H1 (cell line): ENCODE measurements at regions not wholly inside any gene's neighbourhood (a gene's known extent, or its start where the extent isn't known, plus 50 kb on each side); places are given as distances from the start of the nearest gene placed in this dataset.

Source experiments
- CTCF ChIA-PET: fragments of 300-600 bp; sonication (Branson Sonifier 250); formaldehyde crosslinking; loops from one replicate; lab custom pipeline; 2021; ENCODE audit not compliant: partially characterized antibody; lab: Charles Lee
- POLR2A ChIA-PET: fragments of 300-600 bp; sonication (Branson Sonifier 250); formaldehyde crosslinking; loops from one replicate; lab custom pipeline; 2021; ENCODE audit warnings: inconsistent platforms; ENCODE audit not compliant: partially characterized antibody; lab: Charles Lee
- DNase-seq, 2 experiments: peaks; one replicate each; pipeline versions ENCODE4 v3.0.0 to v3.0.0-alpha.2; 2010 to 2022; ENCODE audit warnings: low spot score in 2 of 2, low read depth in 1 of 2, mixed read lengths in 1 of 2
- FAIRE-seq: peaks from 2 replicates; lab custom pipeline; 2011; peaks lifted over from hg19 to GRCh38; lab: Jason Lieb, UNC
- H2AFZ ChIP-seq: 2 replicates; pipeline ENCODE4 v1.8.1; 2012; ENCODE audit warnings: low read length, inconsistent platforms
- H2AK5ac ChIP-seq: 2 replicates; pipeline ENCODE4 v1.6.1; 2013; ENCODE audit warnings: low read depth, low read length
- H2BK120ac ChIP-seq: replicated peaks from 2 replicates; pipeline ENCODE3; 2013; ENCODE audit warnings: low read depth, low read length, inconsistent platforms
- H2BK12ac ChIP-seq: 2 replicates; pipeline ENCODE4 v1.6.1; 2013; ENCODE audit warnings: low read depth, low read length
- H2BK15ac ChIP-seq: 2 replicates; pipeline ENCODE4 v1.6.1; 2013; ENCODE audit warnings: low read length
- H2BK20ac ChIP-seq: 2 replicates; pipeline ENCODE4 v1.6.1; 2013; ENCODE audit warnings: low read length
- H2BK5ac ChIP-seq: 2 replicates; pipeline ENCODE4 v1.6.1; 2013; ENCODE audit warnings: low read depth, low read length
- H3K14ac ChIP-seq: 2 replicates; pipeline ENCODE4 v1.6.1; 2013; ENCODE audit warnings: inconsistent platforms; ENCODE audit not compliant: insufficient read length
- H3K18ac ChIP-seq: 2 replicates; pipeline ENCODE4 v1.6.1; 2013; ENCODE audit warnings: low read length; ENCODE audit errors: extremely low read depth
- H3K23ac ChIP-seq: 2 replicates; pipeline ENCODE4 v1.6.1; 2013; ENCODE audit warnings: inconsistent platforms; ENCODE audit not compliant: insufficient read length
- H3K23me2 ChIP-seq: 2 replicates; pipeline ENCODE4 v1.6.1; 2013; ENCODE audit warnings: low read depth, low read length
- H3K27ac ChIP-seq: 2 replicates; pipeline ENCODE4 v1.6.1; 2011; ENCODE audit warnings: low read depth, low read length, inconsistent platforms
- H3K27me3 ChIP-seq, 4 experiments: replicated peaks in 1 of 4; 1 replicate in 1 of 4; 2 replicates in 3 of 4; pipeline versions ENCODE4 v1.6.1 to v1.8.1; 2011 to 2013; ENCODE audit warnings: low read length in 3 of 4, mild to moderate bottlenecking in 3 of 4, inconsistent platforms in 2 of 4, mixed read lengths in 2 of 4, moderate library complexity in 1 of 4; ENCODE audit not compliant: control insufficient read depth in 3 of 4, insufficient read depth in 3 of 4; ENCODE audit errors: extremely low read depth in 1 of 4
- H3K36me3 ChIP-seq, 4 experiments: 2 replicates each; pipeline versions ENCODE4 v1.6.1 to v1.8.1; 2011 to 2013; ENCODE audit warnings: mild to moderate bottlenecking in 4 of 4, low read length in 3 of 4, moderate library complexity in 2 of 4, control low read depth in 1 of 4, inconsistent platforms in 1 of 4; ENCODE audit not compliant: insufficient read depth in 4 of 4, control insufficient read depth in 2 of 4
- H3K4ac ChIP-seq: replicated peaks from 2 replicates; pipeline ENCODE3; 2013; ENCODE audit warnings: low read length, low read depth, mixed read lengths, inconsistent platforms; ENCODE audit not compliant: insufficient read length
- H3K4me1 ChIP-seq, 4 experiments: replicated peaks in 1 of 4; 1 replicate in 1 of 4; 2 replicates in 3 of 4; pipeline versions ENCODE4 v1.6.1 to v1.8.1; 2011 to 2013; ENCODE audit warnings: low read length in 3 of 4, inconsistent platforms in 2 of 4, mixed read lengths in 1 of 4; ENCODE audit not compliant: insufficient read depth in 4 of 4, control insufficient read depth in 3 of 4
- H3K4me2 ChIP-seq, 2 experiments: 2 replicates each; pipeline versions ENCODE4 v1.6.1 to v1.8.1; 2011 to 2013; ENCODE audit warnings: low read depth in 2 of 2, low read length in 2 of 2, control low read depth in 1 of 2, inconsistent platforms in 1 of 2, mild to moderate bottlenecking in 1 of 2; ENCODE audit not compliant: insufficient read depth in 1 of 2
- H3K4me3 ChIP-seq, 4 experiments: fragments of 200-600, 300-600 bp in 1 of 4; sonication (generic), shearing (Covaris generic), sonication (Bioruptor Twin) in 1 of 4; 2 replicates each; pipeline versions ENCODE4 v1.5.1 to v1.8.1; 2011 to 2016; ENCODE audit warnings: low read length in 4 of 4, low read depth in 3 of 4, control low read depth in 2 of 4, inconsistent platforms in 2 of 4, mild to moderate bottlenecking in 2 of 4, mixed read lengths in 1 of 4, moderate library complexity in 1 of 4; ENCODE audit not compliant: insufficient read depth in 2 of 4; ENCODE audit errors: extremely low read depth in 1 of 4
- H3K56ac ChIP-seq: replicated peaks from 2 replicates; pipeline ENCODE3; 2013; ENCODE audit warnings: low read depth, mild to moderate bottlenecking, mixed read lengths, low read length, inconsistent platforms; ENCODE audit not compliant: insufficient read length
- H3K79me1 ChIP-seq: 2 replicates; pipeline ENCODE4 v1.6.1; 2013; ENCODE audit warnings: low read depth, low read length, control low read depth
- H3K79me2 ChIP-seq, 2 experiments: 2 replicates each; pipeline versions ENCODE4 v1.6.1 to v1.8.1; 2012 to 2013; ENCODE audit warnings: low read length in 2 of 2, mild to moderate bottlenecking in 2 of 2, inconsistent platforms in 1 of 2; ENCODE audit not compliant: insufficient read depth in 2 of 2, control insufficient read depth in 1 of 2
- H3K9ac ChIP-seq, 4 experiments: replicated peaks in 1 of 4; 1 replicate in 1 of 4; 2 replicates in 3 of 4; pipeline versions ENCODE4 v1.6.1 to v1.8.1; 2011 to 2013; ENCODE audit warnings: low read depth in 3 of 4, low read length in 3 of 4, control low read depth in 2 of 4, mild to moderate bottlenecking in 2 of 4, moderate library complexity in 2 of 4, inconsistent platforms in 1 of 4; ENCODE audit errors: extremely low read depth in 1 of 4
- H3K9me3 ChIP-seq, 2 experiments: 2 replicates each; pipeline versions ENCODE4 v1.6.1 to v1.8.1; 2012 to 2013; ENCODE audit warnings: mild to moderate bottlenecking in 2 of 2, moderate library complexity in 2 of 2, control low read depth in 1 of 2, inconsistent platforms in 1 of 2, low read depth in 1 of 2, low read length in 1 of 2, mixed read lengths in 1 of 2; ENCODE audit not compliant: insufficient read depth in 2 of 2
- H4K20me1 ChIP-seq, 2 experiments: replicated peaks in 1 of 2; 2 replicates each; pipeline versions ENCODE3 to v1.8.1; 2011 to 2013; ENCODE audit warnings: inconsistent platforms in 2 of 2, low read length in 2 of 2, mild to moderate bottlenecking in 1 of 2; ENCODE audit not compliant: insufficient read depth in 2 of 2, control insufficient read depth in 1 of 2
- H4K5ac ChIP-seq: 2 replicates; pipeline ENCODE4 v1.6.1; 2013; ENCODE audit warnings: low read length, low read depth, mixed read lengths, inconsistent platforms; ENCODE audit not compliant: insufficient read length
- H4K8ac ChIP-seq: 2 replicates; pipeline ENCODE4 v1.8.0; 2013; ENCODE audit warnings: mild to moderate bottlenecking, moderate library complexity, low read length, inconsistent platforms; ENCODE audit not compliant: insufficient read depth; ENCODE audit errors: extremely low read depth
- H4K91ac ChIP-seq: replicated peaks from 2 replicates; pipeline ENCODE3; 2013; ENCODE audit warnings: low read length, mixed read lengths, inconsistent platforms; ENCODE audit not compliant: insufficient read length
- ASH2L ChIP-seq: fragments of 200-600, 300-600 bp; sonication (generic); IDR thresholded peaks from one replicate; pipeline ENCODE4 v1.7.1; 2017; ENCODE audit warnings: low read length
- BCL11A ChIP-seq, 2 experiments: IDR thresholded peaks; one replicate each; pipeline ENCODE4 v1.6.1; 2011; ENCODE audit warnings: low read depth in 2 of 2, low read length in 2 of 2, mild to moderate bottlenecking in 2 of 2
- BRCA1 ChIP-seq: IDR thresholded peaks from 2 replicates; pipeline ENCODE4 v1.6.1; 2012; ENCODE audit warnings: low read depth, low read length, improper control_type of control experiment
- CBX5 ChIP-seq: fragments of 300-800, 300-1000 bp; sonication (generic); IDR thresholded peaks from 2 replicates; pipeline ENCODE4 v1.7.1; 2016; ENCODE audit warnings: antibody characterized with exemption, low read length, low read depth
- CEBPB ChIP-seq: IDR thresholded peaks from 2 replicates; pipeline ENCODE4 v1.6.1; 2012; ENCODE audit warnings: low read depth, low read length
- CHD2 ChIP-seq: IDR thresholded peaks from 2 replicates; pipeline ENCODE4 v1.6.1; 2012; ENCODE audit warnings: low read length, improper control_type of control experiment
- CREB1 ChIP-seq: IDR thresholded peaks from 2 replicates; pipeline ENCODE4 v1.6.1; 2012; ENCODE audit warnings: inconsistent platforms
- HDAC2 ChIP-seq, 2 experiments: fragments of 300-600 bp in 1 of 2; sonication (generic) in 1 of 2; IDR thresholded peaks; 2 replicates each; pipeline ENCODE4 v1.6.1; 2011 to 2012; ENCODE audit warnings: low read depth in 2 of 2, low read length in 2 of 2, mild to moderate bottlenecking in 2 of 2, moderate library complexity in 2 of 2, borderline replicate concordance in 1 of 2, inconsistent platforms in 1 of 2
- HDAC6 ChIP-seq: IDR thresholded peaks from one replicate; pipeline ENCODE4 v1.7.1; 2012; ENCODE audit warnings: low read depth, mild to moderate bottlenecking, inconsistent platforms, low read length, moderate library complexity
- POLR2A ChIP-seq, 2 experiments: IDR thresholded peaks; 1 replicate in 1 of 2; 2 replicates in 1 of 2; pipeline ENCODE4 v1.6.1; 2011; ENCODE audit warnings: low read depth in 2 of 2, low read length in 2 of 2, mild to moderate bottlenecking in 2 of 2; ENCODE audit errors: control extremely low read depth in 1 of 2
- POU5F1 ChIP-seq: IDR thresholded peaks from 2 replicates; pipeline ENCODE4 v1.6.1; 2011; ENCODE audit warnings: low read depth, mild to moderate bottlenecking, low read length, moderate library complexity
- SP1 ChIP-seq: IDR thresholded peaks from 2 replicates; pipeline ENCODE4 v1.6.1; 2011; ENCODE audit warnings: low read depth, low read length
- SP2 ChIP-seq: IDR thresholded peaks from 2 replicates; pipeline ENCODE4 v1.6.1; 2012; ENCODE audit warnings: mild to moderate bottlenecking, low read length, inconsistent platforms
- SP4 ChIP-seq: IDR thresholded peaks from 2 replicates; pipeline ENCODE4 v1.6.1; 2012; ENCODE audit warnings: low read length, inconsistent platforms
- SUZ12 ChIP-seq: fragments of 200-600 bp; sonication (generic); IDR thresholded peaks from 2 replicates; pipeline ENCODE4 v1.6.1; 2012; ENCODE audit warnings: mild to moderate bottlenecking, inconsistent platforms, low read length, moderate library complexity, mixed read lengths
- TBP ChIP-seq: IDR thresholded peaks from 2 replicates; pipeline ENCODE4 v1.6.1; 2011; ENCODE audit warnings: low read depth, low read length, improper control_type of control experiment
- TEAD4 ChIP-seq: IDR thresholded peaks from 2 replicates; pipeline ENCODE4 v1.6.1; 2012; ENCODE audit warnings: low read depth, low read length, inconsistent platforms, mixed read lengths
- YY1 ChIP-seq: IDR thresholded peaks from 2 replicates; pipeline ENCODE4 v1.6.1; 2011; ENCODE audit warnings: low read depth, mild to moderate bottlenecking, low read length

DNA sequence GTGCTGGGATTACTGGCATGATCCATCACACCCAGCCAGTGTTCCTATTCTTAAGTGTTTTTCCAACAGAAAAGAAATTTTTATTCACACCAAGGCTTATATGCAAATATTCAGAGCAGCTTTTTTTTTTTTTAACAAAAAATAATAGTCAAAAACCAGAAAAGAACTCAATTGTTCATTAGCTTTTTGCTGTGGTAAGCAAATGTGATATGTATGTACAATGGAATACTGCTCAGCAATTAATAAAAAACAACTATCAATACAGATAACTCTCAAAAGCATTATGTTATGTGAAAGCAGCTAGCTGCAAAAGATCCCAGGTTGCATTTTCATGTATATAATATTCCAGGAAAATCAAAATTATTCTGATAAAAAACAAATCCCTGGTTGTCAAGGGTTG is 132.3 kb downstream of the SLIT2 start:
- Histone ChIP-seq H3K27ac (no peak overlapping the region), H3K9ac (no peak overlapping the region), H3K4me2 (no peak overlapping the region), H2BK120ac (no peak overlapping the region), H3K23me2 (no peaks in the 10 kb centered on the region), H3K4ac (no peak overlapping the region), H3K36me3 (no peaks in the 10 kb centered on the region), H2BK12ac (no peak overlapping the region), H2AK5ac (no peak overlapping the region), H4K5ac (no peak overlapping the region), H3K4me3 (no peak overlapping the region), H3K18ac (no peak overlapping the region), H3K4me1 (peaks cover 0 to 3% (median 1%) of the 10 kb centered on the region in 4 experiments; a peak in 2 of 7 replicates), H2AFZ (no peak overlapping the region), H3K27me3 (no peaks in the 10 kb centered on the region), H4K20me1 (no peaks in the 10 kb centered on the region), H3K14ac (no peak overlapping the region), H2BK20ac (no peak overlapping the region), H3K23ac (no peak overlapping the region), H3K56ac (no peak overlapping the region), H2BK5ac (no peak overlapping the region), H4K91ac (no peak overlapping the region), H3K9me3 (no peaks in the 10 kb centered on the region), H2BK15ac (no peak overlapping the region), H3K79me2 (no peaks in the 10 kb centered on the region), H3K79me1 (no peaks in the 10 kb centered on the region), H4K8ac (no peak overlapping the region)
- FAIRE-seq (no peak), DNase-seq (no peak)
- POLR2A ChIA-PET = no interaction called here
- TF ChIP-seq CBX5 (no peak), BRCA1 (no peak), HDAC6 (no peak), SP1 (no peak), POU5F1 (no peak), SUZ12 (no peak), YY1 (no peak), HDAC2 (IDR thresholded peaks at IDR 0.05; ENCODE audit: borderline replicate concordance in 1 of 2, low read depth in 2 of 2, low read length in 2 of 2) (no peak), CHD2 (no peak), CREB1 (no peak), BCL11A (IDR thresholded peaks at IDR 0.05; ENCODE audit: low read depth in 2 of 2, low read length in 2 of 2) (no peak), TEAD4 (no peak), ASH2L (no peak), SP4 (no peak), POLR2A (IDR thresholded peaks at IDR 0.05; ENCODE audit: control extremely low read depth in 1 of 2, low read depth in 2 of 2, low read length in 2 of 2) (no peak), CEBPB (no peak), SP2 (no peak), TBP (no peak)
- CTCF ChIA-PET = interaction anchor here (1.2 to 4.9 kb wide), 2 partner anchors 11 to 15 kb away, joined by 3 to 39 read pairs; no protein-coding TSS in a partner anchor
